ENCODE measurements at regions not wholly inside any gene's neighbourhood (a gene's known extent, or its start where the extent isn't known, plus 50 kb on each side); places are given as distances from the start of the nearest gene placed in this dataset.

GRCh38 chr1:234660536-234661316 is 50.7 kb upstream of the IRF2BP2 start:
- 85% methylated on average over 18 of the region's 18 CpGs for WGBS (ENCODE audit: insufficient coverage, low coverage, low lambda C conversion rate, missing lambda C conversion rate)
- H3K9me3 ChIP-seq, result no peaks in the 10 kb centered on the region
- no peak overlapping the region for H3K4me3 ChIP-seq
- DNase-seq (no peak), ATAC-seq (no peak)
- H3K27ac ChIP-seq, result no peak overlapping the region
- intact Hi-C loops (cut with DNase I), result no loop called here
- H3K27me3 ChIP-seq, result no peaks in the 10 kb centered on the region
- no peaks in the 10 kb centered on the region for H3K36me3 ChIP-seq
- TF ChIP-seq POLR2A (IDR thresholded peaks at IDR 0.05), result no peak
- no peak for TF ChIP-seq CTCF (IDR thresholded peaks at IDR 0.05)
- peaks cover 0 to 13% (median 6%) of the 10 kb centered on the region in 4 donors for H3K4me1 ChIP-seq

Small RNA genes lying in the stretch of these regions (small RNA-seq; reads per million reads assigned to genes)
- 0 reads per million in 2 experiments for gene RNY4P16
